Fibroblast of lung (primary cell): ENCODE measurements at regions not wholly inside any gene's neighbourhood (a gene's known extent, or its start where the extent isn't known, plus 50 kb on each side); places are given as distances from the start of the nearest gene placed in this dataset.

Source experiments
- DNase-seq, 2 donors: peaks; one replicate each; pipeline versions ENCODE4 v3.0.0 to v3.0.0-alpha.2; 2010; ENCODE audit warnings: low read depth in 2 of 2
- H2AFZ ChIP-seq: 2 replicates; pipeline ENCODE4 v1.5.1; 2012; ENCODE audit warnings: low read length, control low read depth, inconsistent platforms
- H3K27ac ChIP-seq: 2 replicates; pipeline ENCODE4 v1.5.1; 2011; ENCODE audit warnings: low read length, control low read depth; ENCODE audit not compliant: insufficient read depth
- H3K27me3 ChIP-seq: 2 replicates; pipeline ENCODE4 v1.5.1; 2011; ENCODE audit warnings: mild to moderate bottlenecking, low read length; ENCODE audit not compliant: control insufficient read depth, insufficient read depth
- H3K36me3 ChIP-seq: 2 replicates; pipeline ENCODE4 v1.5.1; 2011; ENCODE audit warnings: low read length; ENCODE audit not compliant: control insufficient read depth, insufficient read depth
- H3K4me1 ChIP-seq: 2 replicates; pipeline ENCODE4 v1.5.1; 2011; ENCODE audit warnings: low read length; ENCODE audit not compliant: control insufficient read depth, insufficient read depth; ENCODE audit errors: extremely low read depth
- H3K4me2 ChIP-seq: 2 replicates; pipeline ENCODE4 v1.5.1; 2011; ENCODE audit warnings: low read length, control low read depth; ENCODE audit not compliant: insufficient read depth; ENCODE audit errors: extremely low read depth
- H3K4me3 ChIP-seq, 4 experiments: fragments of 200-600 bp in 1 of 4; sonication (generic) in 1 of 4; replicated peaks in 1 of 4; 2 replicates each; pipeline ENCODE4 v1.5.1; 2011 to 2016; ENCODE audit warnings: low read length in 4 of 4, low read depth in 3 of 4, mild to moderate bottlenecking in 3 of 4, control low read depth in 2 of 4, inconsistent platforms in 1 of 4, mixed read lengths in 1 of 4; ENCODE audit not compliant: insufficient read depth in 1 of 4; ENCODE audit errors: control extremely low read depth in 1 of 4
- H3K79me2 ChIP-seq: 2 replicates; pipeline ENCODE4 v1.5.1; 2012; ENCODE audit warnings: mild to moderate bottlenecking, low read length, inconsistent platforms; ENCODE audit not compliant: control insufficient read depth, insufficient read depth
- H3K9ac ChIP-seq: 2 replicates; pipeline ENCODE4 v1.5.1; 2011; ENCODE audit warnings: mild to moderate bottlenecking, low read length, control low read depth; ENCODE audit not compliant: insufficient read depth
- H3K9me3 ChIP-seq: 2 replicates; pipeline ENCODE4 v1.5.1; 2012; ENCODE audit warnings: low read depth, low read length; ENCODE audit not compliant: control insufficient read depth, insufficient read depth
- H4K20me1 ChIP-seq: 2 replicates; pipeline ENCODE4 v1.5.1; 2011; ENCODE audit warnings: low read length; ENCODE audit not compliant: control insufficient read depth, insufficient read depth; ENCODE audit errors: extremely low read depth
- CTCF ChIP-seq, 2 donors: IDR thresholded peaks in 1 of 2; conservative IDR thresholded peaks in 1 of 2; 1 replicate in 1 of 2; 2 replicates in 1 of 2; pipeline ENCODE4 v1.5.1; 2011 to 2012; ENCODE audit warnings: low read length in 2 of 2, control low read depth in 1 of 2, inconsistent platforms in 1 of 2, low read depth in 1 of 2, mild to moderate bottlenecking in 1 of 2
- EZH2 ChIP-seq: IDR thresholded peaks from 2 replicates; pipeline ENCODE4 v1.5.1; 2012; ENCODE audit warnings: low read length, control low read depth, mild to moderate bottlenecking; ENCODE audit errors: missing control alignments

GRCh38 chr6:18763086-18763485 is 375.9 kb downstream of the RNF144B start:
- Histone ChIP-seq H3K36me3 (no peaks in the 10 kb centered on the region), H3K27me3 (no peaks in the 10 kb centered on the region), H4K20me1 (no peaks in the 10 kb centered on the region), H3K9ac (no peak overlapping the region), H3K9me3 (no peaks in the 10 kb centered on the region), H3K79me2 (no peaks in the 10 kb centered on the region), H2AFZ (no peak overlapping the region), H3K4me3 (no peak overlapping the region), H3K27ac (no peak overlapping the region), H3K4me1 (no peaks in the 10 kb centered on the region), H3K4me2 (no peak overlapping the region)
- TF ChIP-seq EZH2 (no peak), CTCF (conservative IDR thresholded peaks at IDR 0.05 in 1 of 2, IDR thresholded peaks at IDR 0.05 in 1 of 2; ENCODE audit: low read depth in 1 of 2, low read length in 2 of 2) (no peak)
- DNase-seq, result no peak

- H4K20me1 ChIP-seq, result no peaks in the 10 kb centered on the region
- no peak overlapping the region for H3K4me3 ChIP-seq
- TF ChIP-seq EZH2 (no peak), CTCF (conservative IDR thresholded peaks at IDR 0.05 in 1 of 2, IDR thresholded peaks at IDR 0.05 in 1 of 2; ENCODE audit: low read depth in 1 of 2, low read length in 2 of 2) (no peak)
- no peaks in the 10 kb centered on the region for H3K79me2 ChIP-seq
- no peaks in the 10 kb centered on the region for H3K4me1 ChIP-seq
- no peak overlapping the region for H3K9ac ChIP-seq
- H3K36me3 ChIP-seq, result no peaks in the 10 kb centered on the region
- H3K9me3 ChIP-seq, result no peaks in the 10 kb centered on the region
- no peak overlapping the region for H2AFZ ChIP-seq
- H3K27ac ChIP-seq, result no peak overlapping the region
- no peak for DNase-seq
- no peaks in the 10 kb centered on the region for H3K27me3 ChIP-seq
- H3K4me2 ChIP-seq, result no peak overlapping the region
Observed at GRCh38 chr6:18784794-18785193, 397.6 kb downstream of the RNF144B start.

- no peak for TF ChIP-seq EZH2
- no peaks in the 10 kb centered on the region for H3K4me1 ChIP-seq
- no peak overlapping the region for H3K27ac ChIP-seq
- no peaks in the 10 kb centered on the region for H3K36me3 ChIP-seq
- H3K9ac ChIP-seq, result no peak overlapping the region
- no peaks in the 10 kb centered on the region for H3K9me3 ChIP-seq
- H4K20me1 ChIP-seq, result no peaks in the 10 kb centered on the region
- no peak overlapping the region for H2AFZ ChIP-seq
- no peak overlapping the region for H3K4me3 ChIP-seq
- no peak for DNase-seq
- no peak overlapping the region for H3K4me2 ChIP-seq
- no peaks in the 10 kb centered on the region for H3K27me3 ChIP-seq
- no peaks in the 10 kb centered on the region for H3K79me2 ChIP-seq
Observed at GRCh38 chr6:18785810-18786490, 398.8 kb downstream of the RNF144B start.
